HG03280 (cell line): ENCODE measurements at regions not wholly inside any gene's neighbourhood (a gene's known extent, or its start where the extent isn't known, plus 50 kb on each side); places are given as distances from the start of the nearest gene placed in this dataset.

Source experiments
- ATAC-seq: cut with Tn5 transposase; IDR thresholded peaks from one replicate; pipeline ENCODE4 v1.9.1; 2021; ENCODE audit warnings: mild to moderate bottlenecking, moderate library complexity; ENCODE audit not compliant: unreplicated experiment

DNA sequence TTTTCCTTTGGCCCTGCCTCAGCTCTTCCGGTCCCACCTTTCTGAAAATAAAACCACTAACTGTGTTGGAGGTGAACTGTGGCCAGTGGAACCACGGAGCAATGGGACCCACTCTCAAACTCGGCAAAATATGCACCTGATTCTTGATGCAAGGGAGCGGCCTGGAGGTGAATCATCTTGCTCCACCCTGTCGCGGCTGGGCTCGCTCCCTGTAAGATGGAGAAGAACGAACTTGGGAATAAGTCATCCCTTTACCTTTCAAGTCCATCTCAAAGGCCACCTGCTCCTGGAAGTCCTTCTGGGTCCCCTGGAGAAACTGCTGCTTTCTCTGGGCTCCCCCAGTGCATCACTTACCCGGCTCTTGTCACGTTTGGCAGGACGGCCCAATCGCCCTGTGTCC, 309.9 kb downstream of the BCL11B start:
- ATAC-seq: no peak

GRCh38 chr14:98963610-98964009, 308.4 kb downstream of the BCL11B start:
- no peak for ATAC-seq

GRCh38 chr14:98964171-98964570, 307.8 kb downstream of the BCL11B start:
- ATAC-seq: no peak

DNA sequence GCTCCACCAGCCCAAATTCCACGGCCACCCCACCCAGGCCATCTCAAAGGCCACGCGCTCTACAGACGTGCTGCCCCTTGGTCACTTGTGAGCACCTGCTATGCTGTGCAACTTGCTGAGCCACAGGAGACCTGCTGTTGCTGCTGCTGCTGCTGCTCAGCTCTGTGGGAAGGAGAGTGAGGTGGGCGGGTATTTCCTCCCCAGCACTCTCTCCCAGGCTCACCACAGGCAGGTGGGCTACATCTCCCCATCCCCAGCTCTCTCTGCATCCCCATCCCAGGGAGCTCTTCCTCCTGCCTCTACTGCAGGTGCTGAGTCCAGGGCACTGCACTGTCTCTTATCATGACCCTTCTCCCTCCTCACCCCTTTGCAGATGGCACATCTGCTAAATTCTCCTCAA, 306.9 kb downstream of the BCL11B start:
- no peak for ATAC-seq

DNA sequence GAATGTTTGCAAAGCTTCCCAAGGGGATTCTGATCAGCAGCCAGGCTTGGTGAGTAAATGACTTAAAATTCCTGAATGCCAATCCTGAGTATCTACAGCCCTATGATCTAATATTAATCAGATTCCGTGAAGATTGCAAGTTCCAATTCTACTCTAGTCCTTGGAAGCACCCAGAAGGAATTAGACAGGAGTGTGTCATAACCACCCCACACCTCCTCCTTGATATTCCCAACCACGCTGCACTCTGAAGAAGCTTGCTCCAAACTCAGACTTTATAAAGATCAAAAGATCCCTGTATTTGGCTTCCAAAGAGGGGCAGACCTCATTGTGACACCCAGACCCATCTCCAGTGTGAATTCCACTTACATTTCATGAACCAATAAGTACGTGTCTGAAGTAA, 306.0 kb downstream of the BCL11B start:
- ATAC-seq: no peak

GRCh38 chr14:98966475-98967162, 305.4 kb downstream of the BCL11B start:
- ATAC-seq: no peak

- ATAC-seq: no peak
Measured at GRCh38 chr14:98974113-98974512, 297.9 kb downstream of the BCL11B start.

GRCh38 chr14:98976271-98976670, 295.7 kb downstream of the BCL11B start:
- ATAC-seq: no peak

GRCh38 chr14:98977451-98977850, 294.5 kb downstream of the BCL11B start:
- ATAC-seq: no peak

DNA sequence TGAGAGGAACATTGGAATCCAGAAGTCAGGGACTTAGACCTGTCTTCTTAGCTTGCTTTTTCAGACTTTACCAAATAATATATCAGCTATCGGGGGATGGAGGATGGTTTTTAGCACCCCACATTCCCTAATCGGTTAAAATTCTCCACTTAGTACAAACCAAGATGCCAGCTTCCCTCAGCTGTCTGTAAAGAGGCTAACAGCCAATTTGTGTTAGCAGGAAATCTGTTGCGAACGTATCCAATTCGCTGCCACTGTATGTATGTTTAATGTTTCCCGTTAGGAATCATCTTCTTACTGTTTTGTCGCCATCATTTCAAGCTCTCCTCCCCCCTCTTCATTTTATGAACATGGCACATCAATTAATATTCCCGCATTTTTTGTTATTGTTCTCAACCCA, 289.0 kb downstream of the BCL11B start:
- no peak for ATAC-seq

- ATAC-seq: no peak
Measured at GRCh38 chr14:98984027-98984718, 287.8 kb downstream of the BCL11B start.

DNA sequence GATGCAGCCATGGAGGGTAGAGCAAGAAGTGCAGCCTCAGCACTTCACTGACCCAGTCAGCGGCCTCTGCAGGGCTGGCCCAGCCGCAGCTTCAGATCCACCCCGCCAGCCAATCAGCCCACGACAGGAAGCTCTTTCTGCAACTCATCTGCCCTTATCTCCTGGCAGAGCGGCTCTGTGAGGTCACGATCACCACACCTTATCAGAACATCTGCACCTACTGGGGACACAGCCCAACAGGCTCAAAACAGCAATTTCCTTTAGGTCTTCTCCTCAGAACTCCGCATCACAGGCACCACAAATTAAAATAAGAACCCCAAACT, 287.3 kb downstream of the BCL11B start:
- no peak for ATAC-seq

- no peak for ATAC-seq
Measured at GRCh38 chr14:98993818-98994217, 278.2 kb downstream of the BCL11B start.

- no peak for ATAC-seq
Measured at GRCh38 chr14:98994561-98994960, 277.4 kb downstream of the BCL11B start.

DNA sequence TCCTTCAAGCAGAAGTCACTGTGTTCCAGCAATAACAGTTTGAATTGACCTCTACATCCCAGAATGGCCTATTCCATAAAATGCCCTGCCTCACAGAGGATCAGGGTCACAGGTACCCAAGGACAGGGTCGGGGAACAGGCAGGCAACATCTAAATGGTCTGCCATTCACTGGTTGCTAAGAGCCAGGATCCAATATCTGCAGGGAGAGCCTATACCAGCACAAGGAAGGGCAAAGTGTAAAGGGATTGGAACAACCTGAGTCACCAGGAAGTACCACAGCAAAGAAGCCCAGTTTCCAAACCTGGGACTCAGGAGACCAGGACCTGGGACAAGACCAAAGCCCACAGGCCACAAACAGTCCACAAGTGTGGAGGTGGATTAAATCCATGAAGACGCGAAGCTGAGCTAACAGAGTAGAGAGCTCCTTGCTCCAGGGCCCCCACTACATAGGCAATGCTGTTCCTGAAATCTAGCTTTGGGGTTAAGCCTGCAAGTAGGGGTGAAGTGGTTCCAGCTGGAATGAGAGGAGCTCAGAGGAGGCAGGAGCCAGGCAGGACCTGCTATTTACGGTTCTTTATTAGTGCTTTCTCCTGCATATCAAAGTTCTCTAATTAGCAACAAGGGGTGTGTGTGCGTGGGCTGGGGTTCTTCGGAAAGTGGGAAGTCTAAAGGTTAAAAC, 274.3 kb downstream of the BCL11B start:
- no peak for ATAC-seq

- no peak for ATAC-seq
Measured at GRCh38 chr14:98999345-98999744, 272.7 kb downstream of the BCL11B start.

- no peak for ATAC-seq
Measured at GRCh38 chr14:98999901-99000300, 272.1 kb downstream of the BCL11B start.

DNA sequence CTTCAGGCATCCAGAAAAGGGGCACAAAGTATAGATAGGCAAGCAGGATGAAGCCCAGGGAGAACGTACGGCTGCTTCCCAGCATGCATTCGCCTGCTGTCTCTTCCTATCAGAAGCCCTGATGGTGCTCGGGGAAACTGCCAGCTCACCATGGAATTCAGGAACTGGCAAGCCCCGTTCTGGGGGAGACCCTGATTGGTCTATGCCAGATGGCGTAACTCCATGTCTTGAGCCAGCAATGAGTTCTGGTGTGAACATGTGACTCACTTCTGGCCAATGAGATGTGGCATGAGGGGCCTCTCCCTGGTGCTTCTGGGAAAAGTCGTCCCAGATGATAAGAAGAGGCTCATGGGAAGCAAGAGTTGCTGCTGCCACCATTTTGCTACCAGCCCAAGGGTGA, 270.8 kb downstream of the BCL11B start:
- ATAC-seq: no peak

DNA sequence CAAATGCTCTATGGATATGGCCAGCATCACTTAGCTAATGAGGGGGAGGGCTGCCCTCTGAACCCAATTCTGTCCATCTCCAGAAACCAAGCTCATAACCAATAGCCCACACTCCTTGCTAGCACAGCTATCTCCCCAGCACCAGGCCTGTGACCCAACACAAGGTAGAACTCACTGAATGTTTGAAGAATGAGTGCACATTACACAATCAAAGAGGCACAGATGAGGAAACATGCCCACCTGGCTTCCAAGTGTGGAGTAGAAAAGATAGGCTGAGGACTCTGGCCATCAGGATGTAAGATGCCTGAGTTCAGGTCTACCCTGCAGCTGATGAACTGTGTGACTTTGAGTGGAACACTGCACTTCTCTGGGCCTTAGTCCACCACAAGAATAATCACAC, 268.4 kb downstream of the BCL11B start:
- ATAC-seq: no peak

DNA sequence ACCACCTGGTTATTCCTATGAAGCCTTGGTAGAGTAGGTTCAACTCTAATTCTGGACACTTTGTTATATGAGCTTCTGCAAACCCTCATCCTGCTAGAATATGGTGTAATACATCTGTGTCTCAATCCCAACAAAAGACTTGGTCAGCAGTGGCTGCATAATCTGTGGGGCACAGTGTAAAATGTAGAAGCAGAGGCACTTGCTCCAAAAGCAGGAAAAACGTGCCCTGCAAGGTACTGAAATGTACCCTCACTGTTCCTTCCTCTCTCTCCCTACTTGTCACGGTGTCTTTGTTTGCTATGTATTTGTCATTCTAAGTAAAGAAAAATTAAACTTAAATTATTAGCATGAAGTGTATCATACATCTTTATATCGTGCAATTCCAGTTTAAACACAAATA, 267.9 kb downstream of the BCL11B start:
- ATAC-seq: no peak

- no peak for ATAC-seq
Measured at GRCh38 chr14:99006276-99006675, 265.7 kb downstream of the BCL11B start.

GRCh38 chr14:99007795-99008194, 264.2 kb downstream of the BCL11B start:
- no peak for ATAC-seq
